HuH-7.5 (cell line): ENCODE measurements at regions not wholly inside any gene's neighbourhood (a gene's known extent, or its start where the extent isn't known, plus 50 kb on each side); places are given as distances from the start of the nearest gene placed in this dataset.
"Not testable (repeated sequence)": the region's sequence is repeated elsewhere in the genome, so short reads cannot be mapped to it uniquely, and the experiment has no call there.

ENCODE experiments used
- DNase-seq: peaks from one replicate; pipeline ENCODE4 v3.0.0; 2011; ENCODE audit warnings: low spot score

GRCh38 chr20:39773380-39774000 lies 811.3 kb downstream of the DHX35 start:
- DNase-seq, result no peak

- no peak for DNase-seq
These were observed 805.2 kb downstream of the DHX35 start for GRCh38 chr20:39767352-39767751.

GRCh38 chr20:39766333-39766732 lies 804.2 kb downstream of the DHX35 start:
- no peak for DNase-seq

- no peak for DNase-seq
These were observed 800.6 kb downstream of the DHX35 start for GRCh38 chr20:39762716-39763115.

GRCh38 chr20:39758876-39759275 lies 796.7 kb downstream of the DHX35 start:
- no peak for DNase-seq

GRCh38 chr20:39756828-39757227 lies 794.7 kb downstream of the DHX35 start:
- no peak for DNase-seq

GRCh38 chr20:39756369-39756768 lies 794.2 kb downstream of the DHX35 start:
- no peak for DNase-seq

- no peak for DNase-seq
These were observed 790.2 kb downstream of the DHX35 start for GRCh38 chr20:39752262-39752876.

- DNase-seq, result no peak
These were observed 789.5 kb downstream of the DHX35 start for GRCh38 chr20:39751557-39752137.

GRCh38 chr20:39745380-39745779 lies 783.2 kb downstream of the DHX35 start:
- DNase-seq, result no peak

- DNase-seq, result no peak
These were observed 776.5 kb downstream of the DHX35 start for GRCh38 chr20:39738651-39739050.

GRCh38 chr20:39736434-39737327 lies 774.5 kb downstream of the DHX35 start:
- DNase-seq, result no peak

- DNase-seq, result not testable (repeated sequence)
These were observed 763.4 kb downstream of the DHX35 start for GRCh38 chr20:39725513-39725912.

GRCh38 chr20:39719293-39719692 lies 757.1 kb downstream of the DHX35 start:
- DNase-seq, result no peak

- DNase-seq, result no peak
These were observed 755.8 kb downstream of the DHX35 start for GRCh38 chr20:39717936-39718335.

GRCh38 chr20:39716796-39717341 lies 754.7 kb downstream of the DHX35 start:
- DNase-seq, result no peak

- DNase-seq, result no peak
These were observed 751.1 kb downstream of the DHX35 start for GRCh38 chr20:39713076-39713840.

- DNase-seq, result no peak
These were observed 744.1 kb downstream of the DHX35 start for GRCh38 chr20:39706184-39706663.

- no peak for DNase-seq
These were observed 742.9 kb downstream of the DHX35 start for GRCh38 chr20:39705032-39705431.

GRCh38 chr20:39703357-39703756 lies 741.2 kb downstream of the DHX35 start:
- not testable (repeated sequence) for DNase-seq

- no peak for DNase-seq
These were observed 740.7 kb downstream of the DHX35 start for GRCh38 chr20:39702701-39703349.
